ENCODE measurements at regions not wholly inside any gene's neighbourhood (a gene's known extent, or its start where the extent isn't known, plus 50 kb on each side); places are given as distances from the start of the nearest gene placed in this dataset.

DNA sequence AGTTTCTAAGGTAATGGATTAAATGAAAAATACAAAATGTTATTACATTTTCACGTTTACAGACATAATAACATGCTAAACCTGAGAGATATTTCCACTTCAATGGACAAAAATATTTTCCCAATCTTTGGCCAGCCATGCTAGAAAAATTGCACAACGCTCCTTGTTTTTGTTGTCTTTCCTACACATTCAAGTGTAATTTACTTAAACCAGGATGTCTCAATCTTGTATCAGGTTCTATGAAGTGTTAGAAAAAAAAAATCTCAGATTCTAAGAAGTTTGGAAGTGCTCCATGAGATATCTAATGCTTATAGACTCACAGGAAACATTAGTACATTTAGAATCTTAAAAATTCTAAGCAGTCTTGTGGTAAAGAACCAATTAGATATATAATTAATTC is 141.8 kb upstream of the SLC35G4 start:
- TF ChIP-seq NRF1 (IDR thresholded peaks at IDR 0.05; ENCODE audit: low read depth, low read length) (no peak), TAF1 (IDR thresholded peaks at IDR 0.05; ENCODE audit: borderline replicate concordance, low read depth, low read length) (no peak), RCOR1 (IDR thresholded peaks at IDR 0.05; ENCODE audit: low read length) (no peak), JUND (IDR thresholded peaks at IDR 0.05) (no peak), EP300 (IDR thresholded peaks at IDR 0.05; ENCODE audit: borderline replicate concordance in 1 of 2, low read depth in 1 of 2, low read length in 1 of 2) (no peak)
- TF ChIP-seq, protein P1, sequence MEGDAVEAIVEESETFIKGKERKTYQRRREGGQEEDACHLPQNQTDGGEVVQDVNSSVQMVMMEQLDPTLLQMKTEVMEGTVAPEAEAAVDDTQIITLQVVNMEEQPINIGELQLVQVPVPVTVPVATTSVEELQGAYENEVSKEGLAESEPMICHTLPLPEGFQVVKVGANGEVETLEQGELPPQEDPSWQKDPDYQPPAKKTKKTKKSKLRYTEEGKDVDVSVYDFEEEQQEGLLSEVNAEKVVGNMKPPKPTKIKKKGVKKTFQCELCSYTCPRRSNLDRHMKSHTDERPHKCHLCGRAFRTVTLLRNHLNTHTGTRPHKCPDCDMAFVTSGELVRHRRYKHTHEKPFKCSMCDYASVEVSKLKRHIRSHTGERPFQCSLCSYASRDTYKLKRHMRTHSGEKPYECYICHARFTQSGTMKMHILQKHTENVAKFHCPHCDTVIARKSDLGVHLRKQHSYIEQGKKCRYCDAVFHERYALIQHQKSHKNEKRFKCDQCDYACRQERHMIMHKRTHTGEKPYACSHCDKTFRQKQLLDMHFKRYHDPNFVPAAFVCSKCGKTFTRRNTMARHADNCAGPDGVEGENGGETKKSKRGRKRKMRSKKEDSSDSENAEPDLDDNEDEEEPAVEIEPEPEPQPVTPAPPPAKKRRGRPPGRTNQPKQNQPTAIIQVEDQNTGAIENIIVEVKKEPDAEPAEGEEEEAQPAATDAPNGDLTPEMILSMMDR (IDR thresholded peaks at IDR 0.05), result no peak
